OCI-M2 (cell line): ENCODE measurements at regions not wholly inside any gene's neighbourhood (a gene's known extent, or its start where the extent isn't known, plus 50 kb on each side); places are given as distances from the start of the nearest gene placed in this dataset.

ENCODE experiments used
- DNase-seq: peaks from one replicate; lab custom pipeline; 2025; ENCODE audit not compliant: unreplicated experiment; lab: John Stamatoyannopoulos, UW

DNA sequence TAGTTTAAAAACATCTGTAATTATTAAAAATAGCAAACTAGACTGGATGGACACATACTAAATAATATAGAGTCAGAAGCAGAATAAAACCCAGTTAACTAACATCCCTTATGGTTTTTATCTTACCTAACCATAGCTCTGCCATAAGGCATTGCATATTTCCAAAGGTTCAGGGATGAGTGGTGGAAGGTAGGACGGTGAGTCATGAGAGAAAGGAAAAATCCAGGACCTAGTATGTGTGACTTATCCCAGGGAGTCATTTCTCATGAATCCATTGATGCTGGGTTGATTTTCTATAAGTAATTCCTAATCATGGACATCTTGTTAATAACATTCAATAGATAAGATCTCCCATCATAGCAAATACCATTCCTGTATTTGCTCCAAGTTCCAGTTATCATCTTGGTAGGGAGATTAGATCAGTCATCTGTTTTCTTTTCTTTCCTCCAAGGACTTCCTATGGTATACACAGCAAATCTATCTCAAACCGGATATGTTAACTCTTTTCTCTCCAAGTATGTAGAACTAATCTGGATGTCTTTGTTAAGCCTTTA is 490.7 kb upstream of the B3GALT2 start:
- DNase-seq: no peak

DNA sequence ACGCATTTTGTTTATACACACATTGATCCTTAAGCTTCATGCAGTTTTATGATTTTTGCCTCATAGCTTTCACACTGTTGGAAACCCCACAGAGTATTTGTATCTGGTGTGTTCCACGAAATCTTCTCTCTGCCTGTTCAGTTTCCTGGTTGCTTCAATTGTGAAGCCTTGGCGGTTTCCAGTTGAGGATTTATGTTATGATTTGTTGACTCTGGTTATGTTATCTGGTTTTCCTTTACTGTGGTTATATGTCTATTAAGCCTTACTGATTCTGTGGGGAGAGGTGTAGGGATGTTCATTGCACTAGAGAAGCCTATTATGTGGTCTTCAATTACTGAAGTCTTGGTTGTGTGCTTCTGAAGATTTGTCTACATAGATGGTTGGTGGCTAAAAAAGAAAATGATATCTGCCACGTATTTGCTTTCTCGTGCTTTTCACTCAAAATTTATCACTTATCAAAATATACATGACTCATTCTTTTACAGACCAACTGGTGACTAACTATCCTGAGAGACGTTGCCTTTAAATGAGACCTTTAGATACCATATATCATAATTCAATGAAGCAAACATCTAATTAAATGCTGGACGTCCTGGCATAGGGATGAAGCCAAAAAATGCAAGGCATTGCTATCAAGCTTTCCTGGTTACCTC is 488.0 kb upstream of the B3GALT2 start:
- DNase-seq: no peak

DNA sequence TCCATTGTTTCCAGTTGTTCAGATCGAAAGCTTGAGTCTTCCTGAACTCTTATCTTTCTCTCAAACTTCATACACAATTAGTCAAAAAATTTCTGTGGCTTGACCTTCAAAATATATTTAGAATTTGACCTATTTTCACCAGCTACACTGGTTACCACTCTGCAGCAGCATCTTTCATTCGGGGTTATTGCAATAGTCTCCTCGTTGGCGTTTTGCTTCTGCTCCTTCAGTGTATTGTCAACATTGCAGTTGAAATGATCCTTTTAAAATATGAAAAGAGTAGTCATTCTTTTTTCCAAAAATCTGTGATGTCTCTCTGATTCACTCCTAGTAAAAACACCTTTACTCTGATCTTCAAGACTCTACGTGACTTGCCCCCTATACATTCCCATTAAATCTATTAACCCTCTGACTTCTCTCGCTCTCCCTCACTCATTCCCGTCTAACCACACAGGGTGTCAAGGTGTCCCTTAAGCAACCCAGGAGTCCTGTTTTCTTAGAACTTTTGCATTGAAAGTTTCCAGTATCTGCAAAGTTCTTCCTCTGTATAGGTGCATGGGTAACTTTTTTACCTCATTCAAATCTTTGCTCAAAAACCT is 480.2 kb upstream of the B3GALT2 start:
- no peak for DNase-seq

DNA sequence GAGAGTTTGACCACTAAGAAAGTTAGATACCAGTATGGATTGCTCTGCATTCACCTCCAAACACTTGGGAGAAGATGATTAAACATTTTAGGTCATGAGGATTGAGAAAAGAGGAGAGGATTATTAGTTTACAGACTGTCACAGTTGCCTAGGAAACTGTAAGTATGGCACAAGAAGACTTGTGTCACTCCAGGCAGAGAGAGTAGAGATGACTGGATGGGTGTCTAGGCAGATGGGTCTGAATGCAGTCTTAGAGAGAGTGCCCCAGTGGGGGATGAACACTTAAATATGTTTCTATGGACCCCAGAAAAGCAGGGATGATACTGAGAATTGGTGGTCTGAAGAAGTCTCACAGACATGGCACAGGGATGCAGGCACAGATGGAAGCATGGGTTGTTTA is 477.6 kb upstream of the B3GALT2 start:
- no peak for DNase-seq

GRCh38 chr1:193662030-193662429 is 475.6 kb upstream of the B3GALT2 start:
- DNase-seq: no peak

DNA sequence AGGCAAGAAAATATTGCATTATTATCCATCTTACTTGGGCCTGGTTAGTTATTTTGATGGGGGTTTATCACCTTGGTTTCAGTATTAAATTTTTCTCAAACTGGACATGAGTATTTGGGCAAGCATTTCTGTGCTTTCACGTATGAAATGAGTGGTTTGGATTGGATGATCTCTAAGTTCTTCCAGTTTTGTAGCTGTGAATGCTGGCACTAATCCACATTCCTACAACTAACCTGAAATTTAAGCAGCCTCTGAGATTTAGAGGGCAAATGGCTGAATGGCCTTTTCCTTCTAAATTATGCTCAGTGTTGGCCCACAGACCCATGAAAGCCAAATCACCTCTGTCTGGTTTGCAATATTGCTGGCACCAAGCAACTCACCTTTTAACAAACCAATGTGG is 475.0 kb upstream of the B3GALT2 start:
- DNase-seq: no peak

- no peak for DNase-seq
These were observed 474.0 kb upstream of the B3GALT2 start for GRCh38 chr1:193660428-193660827.

- DNase-seq: no peak
These were observed 472.3 kb upstream of the B3GALT2 start for GRCh38 chr1:193658691-193659090.

DNA sequence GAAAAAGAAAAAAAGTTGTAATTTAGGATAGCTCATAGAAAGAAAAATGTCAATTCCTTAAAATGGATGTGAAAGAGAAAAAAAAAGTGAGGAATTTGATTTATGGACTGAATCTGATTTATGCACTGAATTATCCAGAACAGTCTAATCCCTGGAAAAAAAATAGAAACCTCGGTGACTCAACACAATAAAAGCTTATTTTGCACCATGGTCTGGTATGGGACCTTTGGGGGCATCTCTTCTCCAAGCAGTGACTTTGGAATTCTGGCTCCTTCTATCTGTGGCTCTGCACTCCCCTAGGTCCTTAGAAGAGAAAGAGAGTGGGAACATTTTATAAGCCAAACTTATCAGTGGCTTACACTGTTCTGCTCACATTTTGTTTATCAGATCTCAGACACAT is 471.7 kb upstream of the B3GALT2 start:
- DNase-seq: no peak

DNA sequence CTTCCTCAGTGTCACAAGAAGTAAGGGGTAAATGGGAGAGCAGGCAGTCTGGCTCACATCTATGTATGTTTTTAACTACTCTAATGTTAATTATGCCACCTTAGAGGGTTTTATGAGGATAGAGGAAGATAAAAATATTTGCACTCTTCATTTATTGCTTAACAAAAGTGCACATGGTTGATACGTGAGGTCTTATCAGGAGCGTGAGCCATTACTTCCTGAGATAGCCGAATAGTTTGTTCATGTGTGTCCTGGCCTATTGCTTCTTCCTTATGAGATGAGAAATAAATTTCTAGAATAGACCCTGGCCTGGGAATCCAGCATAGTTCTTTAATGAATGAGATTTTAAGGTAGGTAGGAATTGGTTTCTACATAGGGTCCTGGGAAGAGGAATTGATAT is 471.1 kb upstream of the B3GALT2 start:
- no peak for DNase-seq

GRCh38 chr1:193656841-193657240 is 470.4 kb upstream of the B3GALT2 start:
- no peak for DNase-seq

DNA sequence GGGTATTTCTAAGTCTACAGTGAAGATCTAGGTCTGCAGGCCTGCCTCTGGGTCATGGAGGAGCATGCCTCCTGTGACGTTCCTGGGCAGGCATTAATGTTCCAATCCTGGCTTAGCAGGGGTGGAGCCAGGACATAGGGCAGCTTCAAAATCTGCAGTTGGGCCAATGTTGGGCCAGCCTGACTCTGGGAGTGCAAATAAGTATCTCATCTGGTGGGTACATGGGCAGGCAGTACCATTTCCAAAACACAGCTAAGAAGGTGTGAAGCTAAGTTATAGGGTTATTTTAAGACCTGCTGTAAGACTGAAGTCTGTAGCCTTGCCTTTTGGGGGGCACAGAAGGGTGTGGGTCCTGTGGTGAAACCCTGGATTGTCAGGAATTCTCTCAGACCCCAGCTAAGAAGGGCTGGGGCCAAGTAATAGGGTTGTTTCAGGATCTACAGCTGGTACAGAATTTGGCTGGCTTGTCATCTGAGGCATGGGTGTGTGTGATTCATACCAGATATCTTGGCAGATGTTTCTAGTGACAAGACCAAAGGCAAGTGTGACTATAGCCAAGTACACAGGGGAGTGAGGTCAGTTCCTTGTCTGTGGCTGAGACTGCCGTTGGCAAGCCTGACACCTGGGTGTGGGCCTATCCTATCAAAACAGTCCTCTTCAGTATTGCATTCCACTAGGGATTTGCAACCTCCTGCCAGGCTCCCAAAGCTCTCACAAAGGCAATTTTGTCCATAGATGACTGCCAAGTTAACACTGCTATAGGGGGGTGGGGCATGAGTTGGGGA is 468.7 kb upstream of the B3GALT2 start:
- DNase-seq: no peak

GRCh38 chr1:193649587-193649986 is 463.2 kb upstream of the B3GALT2 start:
- no peak for DNase-seq

DNA sequence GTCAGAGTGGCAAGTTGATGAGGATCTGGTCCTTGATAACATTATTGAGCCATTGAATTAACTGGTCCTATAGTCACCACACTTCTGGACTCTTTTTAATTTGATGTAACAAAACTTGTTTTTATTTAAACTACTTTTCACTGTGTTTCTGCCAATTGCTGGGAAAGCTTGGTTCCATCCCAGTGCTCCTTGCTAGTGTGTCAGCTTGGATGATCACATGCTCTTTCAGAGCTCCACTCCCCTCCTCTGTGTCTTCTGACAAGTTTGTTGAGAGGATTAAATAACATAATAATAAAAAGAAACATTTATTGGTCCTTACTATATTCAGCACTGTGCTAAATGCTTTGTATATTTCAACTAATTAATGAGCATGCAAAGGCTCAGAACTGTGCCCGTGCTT is 448.5 kb upstream of the B3GALT2 start:
- DNase-seq: no peak

GRCh38 chr1:193634470-193634869 is 448.1 kb upstream of the B3GALT2 start:
- no peak for DNase-seq

GRCh38 chr1:193633991-193634390 is 447.6 kb upstream of the B3GALT2 start:
- DNase-seq: no peak

- DNase-seq: no peak
These were observed 446.7 kb upstream of the B3GALT2 start for GRCh38 chr1:193633093-193633492.

DNA sequence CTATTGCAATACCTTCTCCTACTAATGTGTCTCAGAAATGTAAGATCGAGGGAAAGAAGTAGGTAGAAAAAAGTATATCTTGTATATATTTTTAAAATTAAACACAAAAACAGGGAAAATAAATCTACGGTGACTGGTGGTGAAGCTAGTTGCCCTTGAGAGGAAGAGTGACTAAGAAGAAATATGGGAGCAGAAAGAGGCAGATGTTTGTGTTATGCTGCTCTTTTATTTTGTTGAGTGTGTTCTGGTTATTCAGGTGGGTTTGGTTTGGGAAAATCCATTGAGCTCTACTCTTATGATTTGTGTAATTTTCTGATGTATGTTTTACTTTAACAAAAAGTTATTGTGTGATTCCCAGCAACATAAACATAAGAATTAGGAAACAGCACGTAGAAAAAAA is 444.9 kb upstream of the B3GALT2 start:
- no peak for DNase-seq

- DNase-seq: no peak
These were observed 443.5 kb upstream of the B3GALT2 start for GRCh38 chr1:193629875-193630274.

DNA sequence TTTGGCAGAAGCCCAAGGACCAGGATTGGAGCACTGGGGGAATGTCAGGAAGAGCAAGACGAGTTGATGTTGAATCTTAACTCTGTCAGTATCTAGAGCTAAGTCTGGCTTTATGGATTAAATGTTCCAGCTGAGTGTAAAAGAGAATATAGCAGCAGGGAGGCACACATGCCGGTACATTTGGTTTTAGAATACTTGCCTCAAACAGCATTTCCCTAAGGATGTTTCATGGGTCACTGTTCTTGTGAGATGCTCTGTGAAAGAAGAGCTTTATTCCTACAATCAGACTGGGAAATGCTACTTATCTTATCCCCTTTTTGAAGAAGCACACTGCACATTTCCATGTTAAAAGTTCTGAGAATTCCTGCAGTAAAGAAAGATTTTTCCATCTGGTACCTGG is 440.3 kb upstream of the B3GALT2 start:
- DNase-seq: no peak

GRCh38 chr1:193625255-193625654 is 438.8 kb upstream of the B3GALT2 start:
- no peak for DNase-seq

- no peak for DNase-seq
These were observed 433.5 kb upstream of the B3GALT2 start for GRCh38 chr1:193619911-193620310.
